SK-N-SH (cell line): ENCODE measurements at regions not wholly inside any gene's neighbourhood (a gene's known extent, or its start where the extent isn't known, plus 50 kb on each side); places are given as distances from the start of the nearest gene placed in this dataset.

Experiments used
- CTCF ChIA-PET: fragments of 300-600, 350-600 bp; formaldehyde crosslinking; extraction: SDS; loops from one replicate; lab custom pipeline; 2021; lab: Yijun Ruan, JAX
- POLR2A ChIA-PET: fragments of 350-600 bp; sonication (Branson Sonifier 250); formaldehyde crosslinking; extraction: SDS; loops from one replicate; lab custom pipeline; 2020; ENCODE audit warnings: antibody characterized with exemption, inconsistent platforms; lab: Yijun Ruan, JAX
- DNase-seq: peaks from one replicate; pipeline ENCODE4 v3.0.0; 2012
- H2AFZ ChIP-seq: fragments of 200-600 bp; sonication (generic); 2 replicates; pipeline ENCODE4 v1.8.1; 2016; ENCODE audit warnings: antibody characterized with exemption, mild to moderate bottlenecking, low read depth
- H3F3A ChIP-seq: fragments of 200-600 bp; sonication (generic); replicated peaks from 2 replicates; pipeline ENCODE3; 2016; ENCODE audit warnings: antibody characterized with exemption, mild to moderate bottlenecking; ENCODE audit not compliant: insufficient read depth
- H3K27ac ChIP-seq, 2 experiments: fragments of 200-500 bp in 1 of 2; fragments of 200-600 bp in 1 of 2; sonication (Bioruptor generic) in 1 of 2; sonication (generic), shearing (Covaris generic) in 1 of 2; 2 replicates each; pipeline versions ENCODE4 v1.5.1 to v1.6.1; 2014 to 2016; ENCODE audit warnings: low read depth in 2 of 2, inconsistent platforms in 1 of 2, low read length in 1 of 2, mild to moderate bottlenecking in 1 of 2, mixed read lengths in 1 of 2
- H3K27me3 ChIP-seq: fragments of 200-600 bp; sonication (generic), shearing (Covaris generic); 2 replicates; pipeline ENCODE4 v1.6.1; 2016; ENCODE audit warnings: mixed run types; ENCODE audit not compliant: insufficient read depth
- H3K36me3 ChIP-seq, 2 experiments: fragments of 200-500 bp in 1 of 2; fragments of 200-600 bp in 1 of 2; sonication (Bioruptor generic) in 1 of 2; sonication (generic) in 1 of 2; replicated peaks in 1 of 2; 2 replicates each; pipeline versions ENCODE3 to v1.5.1; 2014 to 2016; ENCODE audit warnings: low read length in 1 of 2, mild to moderate bottlenecking in 1 of 2; ENCODE audit not compliant: insufficient read depth in 2 of 2, control insufficient read depth in 1 of 2
- H3K4me1 ChIP-seq, 2 experiments: fragments of 200-500 bp in 1 of 2; fragments of 200-600 bp in 1 of 2; sonication (Bioruptor generic) in 1 of 2; sonication (generic), shearing (Covaris generic) in 1 of 2; 2 replicates each; pipeline versions ENCODE4 v1.5.1 to v1.6.1; 2014 to 2016; ENCODE audit warnings: low read depth in 1 of 2, low read length in 1 of 2, mixed run types in 1 of 2; ENCODE audit not compliant: insufficient read depth in 2 of 2, control insufficient read depth in 1 of 2
- H3K4me2 ChIP-seq: fragments of 200-600 bp; sonication (generic), shearing (Covaris generic); 2 replicates; pipeline ENCODE4 v1.6.1; 2017; ENCODE audit warnings: mixed run types
- H3K4me3 ChIP-seq, 2 experiments: fragments of 200-500 bp in 1 of 2; fragments of 200-600 bp in 1 of 2; sonication (Bioruptor generic) in 1 of 2; sonication (generic), shearing (Covaris generic) in 1 of 2; 2 replicates each; pipeline versions ENCODE4 v1.5.1 to v1.8.1; 2014 to 2016; ENCODE audit warnings: low read depth in 2 of 2, inconsistent platforms in 1 of 2, low read length in 1 of 2, mild to moderate bottlenecking in 1 of 2, mixed read lengths in 1 of 2, moderate library complexity in 1 of 2
- H3K79me2 ChIP-seq: fragments of 200-600 bp; sonication (generic); 2 replicates; pipeline ENCODE4 v1.8.1; 2017; ENCODE audit warnings: mild to moderate bottlenecking; ENCODE audit not compliant: insufficient read depth
- H3K9ac ChIP-seq: fragments of 200-600 bp; sonication (generic); 2 replicates; pipeline ENCODE4 v1.6.1; 2017; ENCODE audit warnings: mixed run types
- H3K9me2 ChIP-seq: fragments of 200-600 bp; sonication (generic); 2 replicates; pipeline ENCODE4 v1.6.1; 2017; ENCODE audit warnings: mixed run types
- H3K9me3 ChIP-seq: fragments of 200-600 bp; sonication (generic); 2 replicates; pipeline ENCODE4 v1.6.1; 2017; ENCODE audit warnings: mixed run types, mild to moderate bottlenecking, moderate library complexity
- H4K20me1 ChIP-seq: fragments of 200-600 bp; sonication (generic); 2 replicates; pipeline ENCODE4 v1.6.1; 2017; ENCODE audit warnings: mild to moderate bottlenecking, mixed run types; ENCODE audit not compliant: insufficient read depth
- CHD2 ChIP-seq: fragments of 150-350 bp; IDR thresholded peaks from 2 replicates; pipeline ENCODE4 v1.6.1; 2018; ENCODE audit warnings: low read length; ENCODE audit not compliant: partially characterized antibody
- EP300 ChIP-seq, 2 experiments: IDR thresholded peaks; 2 replicates each; pipeline versions ENCODE4 v1.4.0 to v1.6.1; 2012; ENCODE audit warnings: borderline replicate concordance in 1 of 2, low read depth in 1 of 2, low read length in 1 of 2
- GABPA ChIP-seq: IDR thresholded peaks from 2 replicates; pipeline ENCODE4 v1.4.0; 2012; ENCODE audit warnings: low read depth, mild to moderate bottlenecking
- MXI1 ChIP-seq: IDR thresholded peaks from 2 replicates; pipeline ENCODE4 v1.6.1; 2012; ENCODE audit warnings: mild to moderate bottlenecking, low read depth, low read length, improper control_type of control experiment
- NFIC ChIP-seq: IDR thresholded peaks from 2 replicates; pipeline ENCODE4 v1.4.0; 2012; ENCODE audit warnings: borderline replicate concordance
- POLR2AphosphoS5 ChIP-seq: IDR thresholded peaks from 2 replicates; pipeline ENCODE4 v1.6.1; 2012; ENCODE audit warnings: low read depth, low read length
- RAD21 ChIP-seq: IDR thresholded peaks from 2 replicates; pipeline ENCODE4 v1.6.1; 2012; ENCODE audit warnings: mild to moderate bottlenecking, low read length
- SIN3A ChIP-seq: IDR thresholded peaks from 2 replicates; pipeline ENCODE4 v1.6.1; 2012; ENCODE audit warnings: low read depth, mild to moderate bottlenecking, low read length, moderate library complexity, borderline replicate concordance
- SMC3 ChIP-seq: IDR thresholded peaks from 2 replicates; pipeline ENCODE4 v1.6.1; 2012; ENCODE audit warnings: low read depth, low read length, improper control_type of control experiment
- TCF12 ChIP-seq: IDR thresholded peaks from 2 replicates; pipeline ENCODE4 v1.4.0; 2012
- TEAD4 ChIP-seq: IDR thresholded peaks from 2 replicates; pipeline ENCODE4 v1.4.0; 2012; ENCODE audit warnings: mild to moderate bottlenecking, borderline replicate concordance; ENCODE audit not compliant: insufficient read depth
- USF1 ChIP-seq: IDR thresholded peaks from 2 replicates; pipeline ENCODE4 v1.4.0; 2012; ENCODE audit warnings: low read depth, borderline replicate concordance
- WGBS: methylation state at CpG from one replicate; pipeline ENCODE4 v1.1.6; 2017; ENCODE audit warnings: low lambda C conversion rate; 5-methylcytosine and 5-hydroxymethylcytosine counted together
- TF ChIP-seq, protein P1 (sequence below): IDR thresholded peaks from 2 replicates; pipeline ENCODE4 v1.4.0; 2012; ENCODE audit warnings: low read depth, borderline replicate concordance
- TF ChIP-seq, protein P2 (sequence below): fragments of 200-600 bp; sonication (generic); IDR thresholded peaks from 2 replicates; pipeline ENCODE4 v1.6.1; 2017; ENCODE audit warnings: antibody characterized with exemption, mild to moderate bottlenecking, moderate library complexity
- TF ChIP-seq, protein P3 (sequence below): fragments of 150-350 bp; IDR thresholded peaks from 2 replicates; pipeline ENCODE4 v1.6.1; 2017; ENCODE audit warnings: antibody characterized with exemption, low read length, low read depth, borderline replicate concordance
- TF ChIP-seq, protein P4 (sequence below): IDR thresholded peaks from 2 replicates; pipeline ENCODE4 v1.4.0; 2012; ENCODE audit warnings: low read depth

DNA sequence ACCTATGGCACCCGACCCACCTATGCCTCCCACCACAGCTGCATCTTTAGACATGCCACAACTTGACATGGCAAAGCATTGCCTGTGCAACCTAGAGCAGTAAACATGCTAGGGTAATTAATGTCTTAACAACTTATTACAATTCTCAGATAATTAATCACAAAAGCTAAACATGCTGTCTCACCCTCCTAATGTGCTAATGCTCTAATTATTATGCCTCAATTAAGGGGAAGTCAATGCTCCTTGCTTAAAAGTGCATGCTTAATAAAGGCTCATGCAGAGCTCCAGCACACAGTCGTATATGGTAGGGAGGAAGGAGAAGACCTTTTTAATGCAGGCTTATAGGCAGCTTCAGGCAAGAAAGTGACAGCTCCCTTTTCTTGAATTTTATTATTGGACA is 396.0 kb downstream of the SEC16B start:
- Histone ChIP-seq H3K79me2 (no peaks in the 10 kb centered on the region), H3K4me2 (no peak overlapping the region), H3K4me3 (no peak overlapping the region), H3K27ac (no peak overlapping the region), H3K4me1 (no peaks in the 10 kb centered on the region), H3K9ac (no peak overlapping the region), H3K36me3 (no peaks in the 10 kb centered on the region), H3K9me3 (no peaks in the 10 kb centered on the region), H3K9me2 (no peaks in the 10 kb centered on the region), H3K27me3 (no peaks in the 10 kb centered on the region), H2AFZ (no peak overlapping the region), H4K20me1 (no peaks in the 10 kb centered on the region), H3F3A (no peaks in the 10 kb centered on the region)
- DNase-seq, result no peak
- ChIA-PET CTCF (no interaction called here), POLR2A (no interaction called here)
- TF ChIP-seq, protein P1, sequence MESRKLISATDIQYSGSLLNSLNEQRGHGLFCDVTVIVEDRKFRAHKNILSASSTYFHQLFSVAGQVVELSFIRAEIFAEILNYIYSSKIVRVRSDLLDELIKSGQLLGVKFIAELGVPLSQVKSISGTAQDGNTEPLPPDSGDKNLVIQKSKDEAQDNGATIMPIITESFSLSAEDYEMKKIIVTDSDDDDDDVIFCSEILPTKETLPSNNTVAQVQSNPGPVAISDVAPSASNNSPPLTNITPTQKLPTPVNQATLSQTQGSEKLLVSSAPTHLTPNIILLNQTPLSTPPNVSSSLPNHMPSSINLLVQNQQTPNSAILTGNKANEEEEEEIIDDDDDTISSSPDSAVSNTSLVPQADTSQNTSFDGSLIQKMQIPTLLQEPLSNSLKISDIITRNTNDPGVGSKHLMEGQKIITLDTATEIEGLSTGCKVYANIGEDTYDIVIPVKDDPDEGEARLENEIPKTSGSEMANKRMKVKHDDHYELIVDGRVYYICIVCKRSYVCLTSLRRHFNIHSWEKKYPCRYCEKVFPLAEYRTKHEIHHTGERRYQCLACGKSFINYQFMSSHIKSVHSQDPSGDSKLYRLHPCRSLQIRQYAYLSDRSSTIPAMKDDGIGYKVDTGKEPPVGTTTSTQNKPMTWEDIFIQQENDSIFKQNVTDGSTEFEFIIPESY, result no peak
- TF ChIP-seq USF1 (no peak), RAD21 (no peak), CHD2 (no peak), TEAD4 (no peak), POLR2AphosphoS5 (no peak), GABPA (no peak), EP300 (IDR thresholded peaks at IDR 0.05; ENCODE audit: borderline replicate concordance in 1 of 2, low read depth in 1 of 2, low read length in 1 of 2) (no peak), NFIC (no peak), TCF12 (no peak), SMC3 (no peak), SIN3A (no peak), MXI1 (no peak)
- TF ChIP-seq, protein P2, sequence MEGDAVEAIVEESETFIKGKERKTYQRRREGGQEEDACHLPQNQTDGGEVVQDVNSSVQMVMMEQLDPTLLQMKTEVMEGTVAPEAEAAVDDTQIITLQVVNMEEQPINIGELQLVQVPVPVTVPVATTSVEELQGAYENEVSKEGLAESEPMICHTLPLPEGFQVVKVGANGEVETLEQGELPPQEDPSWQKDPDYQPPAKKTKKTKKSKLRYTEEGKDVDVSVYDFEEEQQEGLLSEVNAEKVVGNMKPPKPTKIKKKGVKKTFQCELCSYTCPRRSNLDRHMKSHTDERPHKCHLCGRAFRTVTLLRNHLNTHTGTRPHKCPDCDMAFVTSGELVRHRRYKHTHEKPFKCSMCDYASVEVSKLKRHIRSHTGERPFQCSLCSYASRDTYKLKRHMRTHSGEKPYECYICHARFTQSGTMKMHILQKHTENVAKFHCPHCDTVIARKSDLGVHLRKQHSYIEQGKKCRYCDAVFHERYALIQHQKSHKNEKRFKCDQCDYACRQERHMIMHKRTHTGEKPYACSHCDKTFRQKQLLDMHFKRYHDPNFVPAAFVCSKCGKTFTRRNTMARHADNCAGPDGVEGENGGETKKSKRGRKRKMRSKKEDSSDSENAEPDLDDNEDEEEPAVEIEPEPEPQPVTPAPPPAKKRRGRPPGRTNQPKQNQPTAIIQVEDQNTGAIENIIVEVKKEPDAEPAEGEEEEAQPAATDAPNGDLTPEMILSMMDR, result no peak
- TF ChIP-seq, protein P3, sequence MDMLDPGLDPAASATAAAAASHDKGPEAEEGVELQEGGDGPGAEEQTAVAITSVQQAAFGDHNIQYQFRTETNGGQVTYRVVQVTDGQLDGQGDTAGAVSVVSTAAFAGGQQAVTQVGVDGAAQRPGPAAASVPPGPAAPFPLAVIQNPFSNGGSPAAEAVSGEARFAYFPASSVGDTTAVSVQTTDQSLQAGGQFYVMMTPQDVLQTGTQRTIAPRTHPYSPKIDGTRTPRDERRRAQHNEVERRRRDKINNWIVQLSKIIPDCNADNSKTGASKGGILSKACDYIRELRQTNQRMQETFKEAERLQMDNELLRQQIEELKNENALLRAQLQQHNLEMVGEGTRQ, result no peak
- TF ChIP-seq, protein P4, sequence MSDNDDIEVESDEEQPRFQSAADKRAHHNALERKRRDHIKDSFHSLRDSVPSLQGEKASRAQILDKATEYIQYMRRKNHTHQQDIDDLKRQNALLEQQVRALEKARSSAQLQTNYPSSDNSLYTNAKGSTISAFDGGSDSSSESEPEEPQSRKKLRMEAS, result no peak
- WGBS, result 14% methylated on average over 2 of the region's 2 CpGs
